HL-60 (cell line): ENCODE measurements at regions not wholly inside any gene's neighbourhood (a gene's known extent, or its start where the extent isn't known, plus 50 kb on each side); places are given as distances from the start of the nearest gene placed in this dataset.

ENCODE experiments used
- DNase-seq, 2 experiments: peaks; one replicate each; pipeline ENCODE4 v3.0.0-alpha.2; 2010 to 2020; ENCODE audit warnings: low read depth in 1 of 2, low spot score in 1 of 2
- H3K27ac ChIP-seq: fragments of 250-450 bp; sonication (Bioruptor Pico); replicated peaks from 2 replicates; pipeline ENCODE4 v1.5.1; 2020; ENCODE audit warnings: mild to moderate bottlenecking, moderate library complexity
- H3K27me3 ChIP-seq: fragments of 250-450 bp; sonication (Bioruptor Pico); 2 replicates; pipeline ENCODE4 v1.5.1; 2021; ENCODE audit warnings: mild to moderate bottlenecking, moderate library complexity; ENCODE audit not compliant: insufficient read depth, poor library complexity, severe bottlenecking
- H3K4me3 ChIP-seq: replicated peaks from 2 replicates; pipeline ENCODE4 v1.5.1; 2011; ENCODE audit warnings: mild to moderate bottlenecking, control low read depth, low read length; ENCODE audit not compliant: insufficient read depth
- GABPA ChIP-seq: IDR thresholded peaks from 2 replicates; pipeline ENCODE4 v1.6.1; 2012; ENCODE audit warnings: low read depth
- POLR2AphosphoS5 ChIP-seq: IDR thresholded peaks from 2 replicates; pipeline ENCODE4 v1.6.1; 2012; ENCODE audit warnings: low read depth
- SPI1 ChIP-seq: IDR thresholded peaks from 2 replicates; pipeline ENCODE4 v1.6.1; 2012; ENCODE audit warnings: low read depth, mild to moderate bottlenecking, borderline replicate concordance
- TF ChIP-seq, protein P1 (sequence below): IDR thresholded peaks from one replicate; pipeline ENCODE4 v1.5.1; 2011; ENCODE audit warnings: low read length, control low read depth, inconsistent platforms; ENCODE audit not compliant: insufficient read depth
- TF ChIP-seq, protein P2 (sequence below): IDR thresholded peaks from 2 replicates; pipeline ENCODE4 v1.6.1; 2012; ENCODE audit warnings: low read depth; ENCODE audit not compliant: insufficient replicate concordance

DNA sequence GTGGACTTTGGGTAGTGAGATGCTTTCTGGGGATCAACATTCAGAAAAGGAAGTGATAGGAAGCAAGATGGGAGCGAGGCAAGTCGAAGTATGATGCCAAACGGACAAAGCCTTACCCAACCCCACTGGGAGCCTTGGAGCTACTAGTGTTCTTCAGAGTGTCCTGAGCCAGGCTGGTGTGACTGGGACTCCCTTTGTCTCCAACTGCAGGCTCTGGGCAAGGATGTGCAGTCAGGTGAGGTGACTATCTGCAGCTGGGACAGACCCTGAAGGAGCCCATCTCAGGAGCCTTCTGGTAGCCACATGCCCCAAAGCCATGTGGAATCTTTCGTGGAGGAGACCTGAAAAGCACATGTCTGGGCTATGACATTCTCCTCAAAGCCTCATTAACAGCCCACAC is 360.6 kb downstream of the MTRR start:
- no peak overlapping the region for H3K27ac ChIP-seq
- H3K4me3 ChIP-seq, result no peak overlapping the region
- TF ChIP-seq, protein P1, sequence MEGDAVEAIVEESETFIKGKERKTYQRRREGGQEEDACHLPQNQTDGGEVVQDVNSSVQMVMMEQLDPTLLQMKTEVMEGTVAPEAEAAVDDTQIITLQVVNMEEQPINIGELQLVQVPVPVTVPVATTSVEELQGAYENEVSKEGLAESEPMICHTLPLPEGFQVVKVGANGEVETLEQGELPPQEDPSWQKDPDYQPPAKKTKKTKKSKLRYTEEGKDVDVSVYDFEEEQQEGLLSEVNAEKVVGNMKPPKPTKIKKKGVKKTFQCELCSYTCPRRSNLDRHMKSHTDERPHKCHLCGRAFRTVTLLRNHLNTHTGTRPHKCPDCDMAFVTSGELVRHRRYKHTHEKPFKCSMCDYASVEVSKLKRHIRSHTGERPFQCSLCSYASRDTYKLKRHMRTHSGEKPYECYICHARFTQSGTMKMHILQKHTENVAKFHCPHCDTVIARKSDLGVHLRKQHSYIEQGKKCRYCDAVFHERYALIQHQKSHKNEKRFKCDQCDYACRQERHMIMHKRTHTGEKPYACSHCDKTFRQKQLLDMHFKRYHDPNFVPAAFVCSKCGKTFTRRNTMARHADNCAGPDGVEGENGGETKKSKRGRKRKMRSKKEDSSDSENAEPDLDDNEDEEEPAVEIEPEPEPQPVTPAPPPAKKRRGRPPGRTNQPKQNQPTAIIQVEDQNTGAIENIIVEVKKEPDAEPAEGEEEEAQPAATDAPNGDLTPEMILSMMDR, result no peak
- TF ChIP-seq, protein P2, sequence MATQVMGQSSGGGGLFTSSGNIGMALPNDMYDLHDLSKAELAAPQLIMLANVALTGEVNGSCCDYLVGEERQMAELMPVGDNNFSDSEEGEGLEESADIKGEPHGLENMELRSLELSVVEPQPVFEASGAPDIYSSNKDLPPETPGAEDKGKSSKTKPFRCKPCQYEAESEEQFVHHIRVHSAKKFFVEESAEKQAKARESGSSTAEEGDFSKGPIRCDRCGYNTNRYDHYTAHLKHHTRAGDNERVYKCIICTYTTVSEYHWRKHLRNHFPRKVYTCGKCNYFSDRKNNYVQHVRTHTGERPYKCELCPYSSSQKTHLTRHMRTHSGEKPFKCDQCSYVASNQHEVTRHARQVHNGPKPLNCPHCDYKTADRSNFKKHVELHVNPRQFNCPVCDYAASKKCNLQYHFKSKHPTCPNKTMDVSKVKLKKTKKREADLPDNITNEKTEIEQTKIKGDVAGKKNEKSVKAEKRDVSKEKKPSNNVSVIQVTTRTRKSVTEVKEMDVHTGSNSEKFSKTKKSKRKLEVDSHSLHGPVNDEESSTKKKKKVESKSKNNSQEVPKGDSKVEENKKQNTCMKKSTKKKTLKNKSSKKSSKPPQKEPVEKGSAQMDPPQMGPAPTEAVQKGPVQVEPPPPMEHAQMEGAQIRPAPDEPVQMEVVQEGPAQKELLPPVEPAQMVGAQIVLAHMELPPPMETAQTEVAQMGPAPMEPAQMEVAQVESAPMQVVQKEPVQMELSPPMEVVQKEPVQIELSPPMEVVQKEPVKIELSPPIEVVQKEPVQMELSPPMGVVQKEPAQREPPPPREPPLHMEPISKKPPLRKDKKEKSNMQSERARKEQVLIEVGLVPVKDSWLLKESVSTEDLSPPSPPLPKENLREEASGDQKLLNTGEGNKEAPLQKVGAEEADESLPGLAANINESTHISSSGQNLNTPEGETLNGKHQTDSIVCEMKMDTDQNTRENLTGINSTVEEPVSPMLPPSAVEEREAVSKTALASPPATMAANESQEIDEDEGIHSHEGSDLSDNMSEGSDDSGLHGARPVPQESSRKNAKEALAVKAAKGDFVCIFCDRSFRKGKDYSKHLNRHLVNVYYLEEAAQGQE, result no peak
- TF ChIP-seq GABPA (no peak), SPI1 (no peak), POLR2AphosphoS5 (no peak)
- no peaks in the 10 kb centered on the region for H3K27me3 ChIP-seq
- DNase-seq, result no peak

DNA sequence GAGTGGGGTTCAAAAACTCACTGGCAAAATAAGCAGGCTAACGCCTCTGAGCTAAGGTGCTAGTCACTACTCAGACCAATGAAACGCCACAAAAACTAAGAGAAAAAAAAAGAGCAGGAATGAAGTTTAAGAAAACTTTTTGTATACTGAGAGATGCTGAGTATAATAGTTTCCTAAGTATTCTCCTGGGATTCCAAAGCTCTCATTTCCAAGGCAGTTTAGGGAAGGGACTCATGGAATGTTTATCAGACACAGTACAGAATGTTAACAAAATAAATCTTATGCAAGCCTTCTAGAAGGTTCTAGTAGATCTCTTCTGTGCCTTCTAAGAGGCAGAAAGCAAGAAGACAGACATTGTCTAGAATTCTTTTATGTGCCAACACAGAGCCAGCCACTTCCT is 361.9 kb downstream of the MTRR start:
- no peak for DNase-seq
- H3K27me3 ChIP-seq, result no peaks in the 10 kb centered on the region
- no peak overlapping the region for H3K27ac ChIP-seq
- H3K4me3 ChIP-seq, result no peak overlapping the region
- no peak for TF ChIP-seq POLR2AphosphoS5
- no peak for TF ChIP-seq SPI1

DNA sequence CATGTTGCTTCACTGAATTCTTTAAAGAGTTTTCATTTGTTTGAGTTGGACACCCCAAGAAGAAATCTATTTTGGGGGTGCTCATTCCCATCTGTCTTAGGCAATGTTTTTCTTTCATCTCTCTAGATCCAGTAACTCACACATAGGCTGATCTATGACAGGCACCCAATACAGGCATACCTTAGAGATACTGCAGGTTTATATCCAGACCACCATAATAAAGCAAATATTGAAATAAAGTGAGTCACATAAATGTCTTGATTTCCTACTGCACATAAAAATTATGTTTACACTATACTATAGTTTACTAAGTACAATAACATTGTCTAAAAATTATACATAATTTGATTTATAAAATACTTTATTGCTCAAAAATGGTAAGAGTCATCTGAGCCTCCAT is 364.5 kb downstream of the MTRR start:
- no peak for TF ChIP-seq SPI1
- TF ChIP-seq, protein P2, result no peak
- no peak for TF ChIP-seq GABPA
- TF ChIP-seq, protein P1, result no peak
- TF ChIP-seq POLR2AphosphoS5, result no peak
- Histone ChIP-seq H3K4me3 (no peak overlapping the region), H3K27me3 (no peaks in the 10 kb centered on the region), H3K27ac (no peak overlapping the region)
- no peak for DNase-seq

DNA sequence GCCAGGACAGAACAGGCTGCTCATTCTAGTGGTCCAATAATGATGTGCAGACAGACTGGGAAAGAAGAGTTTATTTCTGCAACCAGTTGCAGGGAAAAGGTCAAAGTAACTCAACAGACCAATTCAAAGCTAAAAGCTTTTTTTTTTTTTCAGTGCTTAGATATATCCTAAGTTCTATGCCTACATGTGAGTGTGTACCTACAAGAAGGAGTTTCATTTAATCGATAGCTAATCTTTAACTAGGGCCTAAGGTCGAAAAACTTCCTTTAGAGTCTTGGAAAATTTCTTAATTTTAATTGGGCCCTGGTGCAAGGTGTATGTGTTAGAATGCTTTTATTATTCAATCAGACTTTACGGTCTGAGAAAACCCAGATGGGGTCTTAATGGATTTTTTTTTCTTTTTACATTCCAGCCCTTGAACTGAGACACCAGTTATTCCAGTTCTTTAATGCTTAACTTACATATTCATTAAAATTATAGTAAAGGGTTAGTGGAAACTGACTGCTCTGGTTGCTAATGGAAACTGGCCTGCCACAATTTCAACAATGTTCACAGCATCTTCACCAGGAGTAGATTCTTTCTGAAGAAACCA is 365.3 kb downstream of the MTRR start:
- no peaks in the 10 kb centered on the region for H3K27me3 ChIP-seq
- no peak overlapping the region for H3K4me3 ChIP-seq
- TF ChIP-seq POLR2AphosphoS5 (no peak), GABPA (no peak), SPI1 (no peak)
- TF ChIP-seq, protein P1, result no peak
- TF ChIP-seq, protein P2, result no peak
- no peak for DNase-seq
- H3K27ac ChIP-seq, result no peak overlapping the region
